Suppressor macrophage (primary cell): ENCODE measurements at regions not wholly inside any gene's neighbourhood (a gene's known extent, or its start where the extent isn't known, plus 50 kb on each side); places are given as distances from the start of the nearest gene placed in this dataset.
"Not testable (repeated sequence)": the region's sequence is repeated elsewhere in the genome, so short reads cannot be mapped to it uniquely, and the experiment has no call there.

ENCODE experiments used
- DNase-seq, 4 experiments: peaks; one replicate each; pipeline ENCODE4 v3.0.0-alpha.2; 2020 to 2022

- no peak for DNase-seq
Observed at GRCh38 chr1:166307261-166308188, 140.7 kb upstream of the FAM78B start.

GRCh38 chr1:166316306-166316705 lies 149.5 kb upstream of the FAM78B start:
- DNase-seq = not testable (repeated sequence)

GRCh38 chr1:166322470-166322869 lies 155.7 kb upstream of the FAM78B start:
- no peak for DNase-seq

- DNase-seq = no peak
Observed at GRCh38 chr1:166327886-166328285, 161.1 kb upstream of the FAM78B start.

- DNase-seq = no peak
Observed at GRCh38 chr1:166328956-166329355, 162.2 kb upstream of the FAM78B start.

GRCh38 chr1:166330096-166330495 lies 163.3 kb upstream of the FAM78B start:
- no peak for DNase-seq

GRCh38 chr1:166338105-166338504 lies 171.3 kb upstream of the FAM78B start:
- DNase-seq = no peak

GRCh38 chr1:166340709-166341108 lies 173.9 kb upstream of the FAM78B start:
- no peak for DNase-seq

- no peak for DNase-seq
Observed at GRCh38 chr1:166343276-166343675, 176.5 kb upstream of the FAM78B start.

- no peak for DNase-seq
Observed at GRCh38 chr1:166350490-166350889, 183.7 kb upstream of the FAM78B start.

- DNase-seq = no peak
Observed at GRCh38 chr1:166351676-166352075, 184.9 kb upstream of the FAM78B start.

- DNase-seq = no peak
Observed at GRCh38 chr1:166353213-166353612, 186.4 kb upstream of the FAM78B start.

GRCh38 chr1:166354406-166354805 lies 187.6 kb upstream of the FAM78B start:
- DNase-seq = no peak

- no peak for DNase-seq
Observed at GRCh38 chr1:166365081-166365480, 198.3 kb upstream of the FAM78B start.

GRCh38 chr1:166368030-166368429 lies 201.2 kb upstream of the FAM78B start:
- DNase-seq = no peak

- no peak for DNase-seq
Observed at GRCh38 chr1:166377896-166378295, 211.1 kb upstream of the FAM78B start.

GRCh38 chr1:166378805-166379204 lies 212.0 kb upstream of the FAM78B start:
- no peak for DNase-seq

GRCh38 chr1:166379447-166379846 lies 212.6 kb upstream of the FAM78B start:
- no peak for DNase-seq

- DNase-seq = no peak
Observed at GRCh38 chr1:166383137-166383536, 216.3 kb upstream of the FAM78B start.

GRCh38 chr1:166383635-166384346 lies 217.0 kb upstream of the FAM78B start:
- DNase-seq = no peak

- no peak for DNase-seq
Observed at GRCh38 chr1:166384948-166385347, 218.1 kb upstream of the FAM78B start.

- DNase-seq = no peak
Observed at GRCh38 chr1:166390366-166391033, 223.7 kb upstream of the FAM78B start.
